Endothelial cell of umbilical vein (primary cell): ENCODE measurements at regions not wholly inside any gene's neighbourhood (a gene's known extent, or its start where the extent isn't known, plus 50 kb on each side); places are given as distances from the start of the nearest gene placed in this dataset.

ENCODE experiments used
- CTCF ChIP-seq, 2 donors: IDR thresholded peaks; 1 replicate in 1 of 2; 2 replicates in 1 of 2; pipeline ENCODE4 v1.5.1; 2011; ENCODE audit warnings: low read length in 2 of 2, mild to moderate bottlenecking in 2 of 2, moderate library complexity in 2 of 2, control low read depth in 1 of 2, inconsistent platforms in 1 of 2, low read depth in 1 of 2; ENCODE audit not compliant: insufficient read depth in 1 of 2; ENCODE audit errors: extremely low read depth in 1 of 2
- POLR2A ChIP-seq: IDR thresholded peaks from 2 replicates; pipeline ENCODE4 v1.6.1; 2012; ENCODE audit warnings: low read depth, mild to moderate bottlenecking, control low read depth, low read length

- TF ChIP-seq POLR2A: no peak
- no peak for TF ChIP-seq CTCF (IDR thresholded peaks at IDR 0.05; ENCODE audit: extremely low read depth in 1 of 2, insufficient read depth in 1 of 2, low read depth in 1 of 2, low read length in 2 of 2)
These were observed 297.4 kb downstream of the TFAP2C start for GRCh38 chr20:56926501-56926900.
